Loucy (cell line): ENCODE measurements at regions not wholly inside any gene's neighbourhood (a gene's known extent, or its start where the extent isn't known, plus 50 kb on each side); places are given as distances from the start of the nearest gene placed in this dataset.

ENCODE experiments used
- H2AFZ ChIP-seq: fragments of 200-600 bp; sonication (generic); 2 replicates; pipeline ENCODE4 v1.6.0; 2016; ENCODE audit warnings: antibody characterized with exemption, mild to moderate bottlenecking, low read length, moderate library complexity
- H3F3A ChIP-seq: fragments of 200-600 bp; 2 replicates; pipeline ENCODE4 v1.6.0; 2016; ENCODE audit warnings: antibody characterized with exemption, low read depth, mild to moderate bottlenecking
- H3K27me3 ChIP-seq: fragments of 200-600 bp; sonication (generic); 2 replicates; pipeline ENCODE4 v1.6.1; 2014; ENCODE audit warnings: low read length, mild to moderate bottlenecking; ENCODE audit not compliant: insufficient read depth, poor library complexity, severe bottlenecking
- H3K36me3 ChIP-seq: fragments of 200-600 bp; sonication (generic); 2 replicates; pipeline ENCODE4 v1.6.1; 2016; ENCODE audit warnings: low read length; ENCODE audit not compliant: insufficient read depth
- H3K4me1 ChIP-seq: fragments of 200-600 bp; sonication (generic); 2 replicates; pipeline ENCODE4 v1.5.1; 2014; ENCODE audit warnings: low read length, mild to moderate bottlenecking; ENCODE audit not compliant: insufficient read depth, poor library complexity, severe bottlenecking
- H3K4me2 ChIP-seq: fragments of 200-600 bp; sonication (generic); 2 replicates; pipeline ENCODE4 v1.6.0; 2014; ENCODE audit warnings: antibody characterized with exemption, low read length, low read depth, mild to moderate bottlenecking; ENCODE audit not compliant: poor library complexity, severe bottlenecking
- H3K4me3 ChIP-seq: fragments of 200-600 bp; sonication (generic); 2 replicates; pipeline ENCODE4 v1.5.1; 2014; ENCODE audit warnings: low read length, mild to moderate bottlenecking, mixed read lengths; ENCODE audit not compliant: poor library complexity, severe bottlenecking
- H3K79me2 ChIP-seq: fragments of 200-600 bp; sonication (generic); 2 replicates; pipeline ENCODE4 v1.6.1; 2014; ENCODE audit warnings: low read length; ENCODE audit not compliant: insufficient read depth
- H3K9ac ChIP-seq: fragments of 200-600 bp; sonication (generic); 2 replicates; pipeline ENCODE4 v1.6.0; 2014; ENCODE audit warnings: mild to moderate bottlenecking, low read depth, low read length, moderate library complexity; ENCODE audit not compliant: poor library complexity, severe bottlenecking
- H3K9me2 ChIP-seq: fragments of 200-600 bp; sonication (generic); replicated peaks from 2 replicates; pipeline ENCODE4 v1.6.1; 2016; ENCODE audit warnings: low read depth, low read length, mixed read lengths
- H3K9me3 ChIP-seq: fragments of 200-600 bp; sonication (generic); 2 replicates; pipeline ENCODE4 v1.6.1; 2014; ENCODE audit warnings: mild to moderate bottlenecking, antibody characterized with exemption, low read length, low read depth; ENCODE audit not compliant: insufficient read depth
- H4K20me1 ChIP-seq: fragments of 200-600 bp; sonication (generic); 2 replicates; pipeline ENCODE4 v1.6.0; 2014; ENCODE audit warnings: antibody characterized with exemption, low read length, mild to moderate bottlenecking; ENCODE audit not compliant: insufficient read depth, poor library complexity, severe bottlenecking
- EZH2phosphoT487 ChIP-seq: fragments of 200-600 bp; IDR thresholded peaks from 2 replicates; pipeline ENCODE4 v1.6.1; 2018; ENCODE audit warnings: antibody characterized with exemption, mild to moderate bottlenecking, moderate library complexity, borderline replicate concordance
- TF ChIP-seq, protein P1 (sequence below): fragments of 200-600 bp; sonication (generic); conservative IDR thresholded peaks from 2 replicates; pipeline ENCODE4 v1.5.1; 2014; ENCODE audit warnings: mild to moderate bottlenecking, antibody characterized with exemption, low read length

GRCh38 chr15:70559265-70560239 lies 203.8 kb downstream of the UACA start:
- Histone ChIP-seq H3K9ac (peak overlapping the region; percentile 87), H3K36me3 (no peaks in the 10 kb centered on the region), H3K4me1 (peaks cover 62% of the 10 kb centered on the region), H3K79me2 (peaks cover 9% of the 10 kb centered on the region), H3K4me2 (peak overlapping the region; percentile 98), H3K9me3 (no peaks in the 10 kb centered on the region), H4K20me1 (no peaks in the 10 kb centered on the region), H3K4me3 (peak overlapping the region; percentile 82), H3K9me2 (no peaks in the 10 kb centered on the region), H3F3A (no peaks in the 10 kb centered on the region), H2AFZ (peak overlapping the region; percentile 68), H3K27me3 (no peaks in the 10 kb centered on the region)
- no peak for TF ChIP-seq EZH2phosphoT487

DNA sequence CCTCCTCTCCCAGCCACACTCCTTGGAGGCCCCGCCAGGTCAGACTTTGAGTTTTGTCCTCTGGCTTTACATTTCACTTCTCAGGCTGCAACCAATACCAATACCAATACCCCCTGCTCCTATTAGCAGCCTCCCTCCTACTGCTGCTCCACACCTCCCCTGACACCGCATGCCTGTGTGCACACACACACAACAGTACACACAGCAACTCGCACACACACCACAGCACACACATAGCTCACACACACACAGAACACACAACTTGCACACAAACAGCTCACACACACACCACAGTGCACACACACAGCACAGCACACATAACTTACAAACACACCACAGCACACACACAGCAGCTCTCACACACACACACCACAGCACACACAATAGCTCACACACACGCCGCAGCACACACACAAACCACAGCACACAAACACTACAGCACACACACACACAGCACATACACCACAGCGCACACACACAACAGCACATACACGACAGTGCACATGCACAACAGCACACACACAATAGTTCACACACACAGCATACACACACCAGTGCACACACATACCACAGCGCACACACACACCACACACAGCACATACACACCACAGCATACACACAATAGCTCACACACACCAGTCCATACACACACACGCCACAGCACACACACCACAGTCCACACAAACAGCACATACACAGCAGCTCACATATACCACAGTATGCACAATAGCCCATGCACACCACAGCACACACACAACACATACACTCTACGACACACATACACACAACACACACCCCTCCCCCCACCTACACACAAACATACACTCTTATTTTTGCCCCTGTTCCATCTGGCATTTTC lies 204.7 kb downstream of the UACA start:
- H3K4me3 ChIP-seq: peak overlapping the region; percentile 82
- H3K9me3 ChIP-seq: no peaks in the 10 kb centered on the region
- no peaks in the 10 kb centered on the region for H3K9me2 ChIP-seq
- H3K27me3 ChIP-seq: no peaks in the 10 kb centered on the region
- H2AFZ ChIP-seq: peak overlapping the region; percentile 68; the same call in 1 of the 2 replicates
- H3K4me2 ChIP-seq: peak overlapping the region; percentile 98
- no peaks in the 10 kb centered on the region for H3F3A ChIP-seq
- H4K20me1 ChIP-seq: no peaks in the 10 kb centered on the region
- H3K9ac ChIP-seq: peak overlapping the region; percentile 87
- TF ChIP-seq, protein P1, sequence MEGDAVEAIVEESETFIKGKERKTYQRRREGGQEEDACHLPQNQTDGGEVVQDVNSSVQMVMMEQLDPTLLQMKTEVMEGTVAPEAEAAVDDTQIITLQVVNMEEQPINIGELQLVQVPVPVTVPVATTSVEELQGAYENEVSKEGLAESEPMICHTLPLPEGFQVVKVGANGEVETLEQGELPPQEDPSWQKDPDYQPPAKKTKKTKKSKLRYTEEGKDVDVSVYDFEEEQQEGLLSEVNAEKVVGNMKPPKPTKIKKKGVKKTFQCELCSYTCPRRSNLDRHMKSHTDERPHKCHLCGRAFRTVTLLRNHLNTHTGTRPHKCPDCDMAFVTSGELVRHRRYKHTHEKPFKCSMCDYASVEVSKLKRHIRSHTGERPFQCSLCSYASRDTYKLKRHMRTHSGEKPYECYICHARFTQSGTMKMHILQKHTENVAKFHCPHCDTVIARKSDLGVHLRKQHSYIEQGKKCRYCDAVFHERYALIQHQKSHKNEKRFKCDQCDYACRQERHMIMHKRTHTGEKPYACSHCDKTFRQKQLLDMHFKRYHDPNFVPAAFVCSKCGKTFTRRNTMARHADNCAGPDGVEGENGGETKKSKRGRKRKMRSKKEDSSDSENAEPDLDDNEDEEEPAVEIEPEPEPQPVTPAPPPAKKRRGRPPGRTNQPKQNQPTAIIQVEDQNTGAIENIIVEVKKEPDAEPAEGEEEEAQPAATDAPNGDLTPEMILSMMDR: no peak
- no peak for TF ChIP-seq EZH2phosphoT487
- H3K36me3 ChIP-seq: no peaks in the 10 kb centered on the region
- peaks cover 9% of the 10 kb centered on the region for H3K79me2 ChIP-seq
- H3K4me1 ChIP-seq: peaks cover 62% of the 10 kb centered on the region

DNA sequence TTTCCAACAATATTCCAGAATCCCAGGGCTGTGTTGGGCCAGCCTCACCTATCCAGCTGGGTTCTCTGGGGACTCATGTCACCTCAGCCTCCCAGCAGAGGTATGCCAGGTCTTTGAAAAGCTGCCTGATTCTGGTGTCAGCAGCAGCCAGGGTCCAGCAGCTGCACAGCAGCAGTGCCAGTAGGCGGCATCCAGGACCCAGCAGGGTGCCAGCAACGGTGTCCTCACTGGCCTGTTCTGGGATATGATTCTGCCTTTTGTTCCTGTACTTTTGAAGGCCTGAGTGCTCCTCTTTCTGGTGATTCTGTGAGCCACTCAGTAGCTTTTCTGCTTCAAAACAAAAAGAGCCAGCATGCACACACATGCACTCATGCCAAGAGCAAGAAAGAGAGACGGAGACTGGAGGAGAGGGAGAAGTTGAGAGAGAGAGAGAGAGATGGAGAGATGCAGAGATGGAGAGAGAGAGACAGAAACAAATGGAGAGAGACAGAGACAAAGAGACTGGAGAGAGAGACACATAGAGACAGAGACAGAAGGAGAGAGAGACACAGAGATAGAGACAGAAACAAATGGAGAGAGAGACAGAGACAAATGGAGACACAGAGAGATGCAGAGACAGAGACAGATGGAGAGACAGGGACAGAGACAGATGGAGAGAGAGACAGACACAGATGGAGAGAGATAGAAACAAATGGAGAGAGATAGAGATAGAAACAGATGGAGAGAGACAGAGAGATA lies 205.7 kb downstream of the UACA start:
- Histone ChIP-seq H3K9me3 (no peaks in the 10 kb centered on the region), H3K27me3 (no peaks in the 10 kb centered on the region), H2AFZ (no peak overlapping the region), H3K4me2 (peak overlapping the region; percentile 98), H3K79me2 (peaks cover 9% of the 10 kb centered on the region), H3K9me2 (no peaks in the 10 kb centered on the region), H3K4me3 (peak overlapping the region; percentile 82), H3K36me3 (no peaks in the 10 kb centered on the region), H4K20me1 (no peaks in the 10 kb centered on the region), H3K9ac (peak overlapping the region; percentile 87), H3F3A (no peaks in the 10 kb centered on the region), H3K4me1 (peaks cover 62% of the 10 kb centered on the region)
- no peak for TF ChIP-seq EZH2phosphoT487
- TF ChIP-seq, protein P1: no peak
